ENCODE measurements at regions not wholly inside any gene's neighbourhood (a gene's known extent, or its start where the extent isn't known, plus 50 kb on each side); places are given as distances from the start of the nearest gene placed in this dataset.
"Not testable (repeated sequence)": the region's sequence is repeated elsewhere in the genome, so short reads cannot be mapped to it uniquely, and the experiment has no call there.

GRCh38 chr4:126358041-126358440 is 1043.3 kb downstream of the FAT4 start:
- no peak for DNase-seq (ENCODE audit: low spot score)

GRCh38 chr4:126361287-126361686 is 1046.5 kb downstream of the FAT4 start:
- no peak for DNase-seq (ENCODE audit: low spot score)

GRCh38 chr4:126364311-126364911 is 1049.7 kb downstream of the FAT4 start:
- no peak for DNase-seq (ENCODE audit: low spot score)

GRCh38 chr4:126369076-126369475 is 1054.3 kb downstream of the FAT4 start:
- no peak for DNase-seq (ENCODE audit: low spot score)

- no peak for DNase-seq (ENCODE audit: low spot score)
These were observed 1057.9 kb downstream of the FAT4 start for GRCh38 chr4:126372634-126373033.

GRCh38 chr4:126375462-126376054 is 1060.8 kb downstream of the FAT4 start:
- no peak for DNase-seq (ENCODE audit: low spot score)

GRCh38 chr4:126385954-126386353 is 1071.2 kb downstream of the FAT4 start:
- DNase-seq (ENCODE audit: low spot score), result no peak

GRCh38 chr4:126386512-126386911 is 1071.8 kb downstream of the FAT4 start:
- DNase-seq (ENCODE audit: low spot score), result no peak

- DNase-seq (ENCODE audit: low spot score), result no peak
These were observed 1080.9 kb downstream of the FAT4 start for GRCh38 chr4:126395664-126396063.

- no peak for DNase-seq (ENCODE audit: low spot score)
These were observed 1081.4 kb downstream of the FAT4 start for GRCh38 chr4:126396121-126396520.

- no peak for DNase-seq (ENCODE audit: low spot score)
These were observed 1081.9 kb downstream of the FAT4 start for GRCh38 chr4:126396703-126397102.

GRCh38 chr4:126404549-126404948 is 1089.8 kb downstream of the FAT4 start:
- no peak for DNase-seq (ENCODE audit: low spot score)

- no peak for DNase-seq (ENCODE audit: low spot score)
These were observed 1090.7 kb downstream of the FAT4 start for GRCh38 chr4:126405369-126405982.

- no peak for DNase-seq (ENCODE audit: low spot score)
These were observed 1095.0 kb downstream of the FAT4 start for GRCh38 chr4:126409746-126410145.

GRCh38 chr4:126411047-126411446 is 1096.3 kb downstream of the FAT4 start:
- no peak for DNase-seq (ENCODE audit: low spot score)

- DNase-seq (ENCODE audit: low spot score), result not testable (repeated sequence)
These were observed 1097.6 kb downstream of the FAT4 start for GRCh38 chr4:126412310-126412709.

- no peak for DNase-seq (ENCODE audit: low spot score)
These were observed 1100.0 kb downstream of the FAT4 start for GRCh38 chr4:126414741-126415140.

- no peak for DNase-seq (ENCODE audit: low spot score)
These were observed 1104.5 kb downstream of the FAT4 start for GRCh38 chr4:126419266-126419665.

- no peak for DNase-seq (ENCODE audit: low spot score)
These were observed 1113.1 kb downstream of the FAT4 start for GRCh38 chr4:126427853-126428252.

GRCh38 chr4:126431049-126431448 is 1116.3 kb downstream of the FAT4 start:
- DNase-seq (ENCODE audit: low spot score), result no peak

GRCh38 chr4:126435491-126435890 is 1120.7 kb downstream of the FAT4 start:
- DNase-seq (ENCODE audit: low spot score), result no peak

GRCh38 chr4:126440297-126440696 is 1125.5 kb downstream of the FAT4 start:
- peak; percentile 56 for DNase-seq (ENCODE audit: low spot score)

- DNase-seq (ENCODE audit: low spot score), result no peak
These were observed 1126.6 kb downstream of the FAT4 start for GRCh38 chr4:126441173-126442035.
